ENCODE measurements at regions not wholly inside any gene's neighbourhood (a gene's known extent, or its start where the extent isn't known, plus 50 kb on each side); places are given as distances from the start of the nearest gene placed in this dataset.
"Not testable (repeated sequence)": the region's sequence is repeated elsewhere in the genome, so short reads cannot be mapped to it uniquely, and the experiment has no call there.

DNA sequence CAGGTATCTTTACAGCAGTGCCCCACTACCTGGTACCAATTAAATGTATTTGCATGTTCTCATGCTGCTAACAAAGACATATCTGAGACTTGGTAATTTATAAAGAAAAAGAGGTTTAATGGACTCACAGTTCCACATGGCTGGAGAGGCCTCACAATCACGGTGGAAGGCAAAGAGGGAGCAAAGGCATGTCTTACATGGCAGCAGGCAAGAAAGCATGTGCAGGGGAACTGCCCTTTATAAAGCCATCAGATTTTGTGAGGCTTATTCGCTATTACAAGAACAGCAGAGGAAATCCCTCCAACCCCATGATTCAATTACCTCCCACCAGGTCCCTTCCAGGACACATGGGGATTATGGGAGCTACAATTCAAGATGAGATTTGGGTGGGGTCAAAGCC is 512.1 kb upstream of the ADGRB3 start:
- TF ChIP-seq POLR2A (IDR thresholded peaks at IDR 0.05; ENCODE audit: low read depth, low read length); POLR2AphosphoS5 (IDR thresholded peaks at IDR 0.05; ENCODE audit: insufficient read depth, low read depth, low read length); EZH2 (IDR thresholded peaks at IDR 0.05; ENCODE audit: borderline replicate concordance, low read depth, low read length, severe bottlenecking); FOS (IDR thresholded peaks at IDR 0.05; ENCODE audit: borderline replicate concordance, insufficient read depth, low read length); MYC (IDR thresholded peaks at IDR 0.05; ENCODE audit: low read depth, low read length); JUN (IDR thresholded peaks at IDR 0.05; ENCODE audit: borderline replicate concordance, insufficient read depth, insufficient read length, low read depth): not testable (repeated sequence)
- TF ChIP-seq, protein P1, sequence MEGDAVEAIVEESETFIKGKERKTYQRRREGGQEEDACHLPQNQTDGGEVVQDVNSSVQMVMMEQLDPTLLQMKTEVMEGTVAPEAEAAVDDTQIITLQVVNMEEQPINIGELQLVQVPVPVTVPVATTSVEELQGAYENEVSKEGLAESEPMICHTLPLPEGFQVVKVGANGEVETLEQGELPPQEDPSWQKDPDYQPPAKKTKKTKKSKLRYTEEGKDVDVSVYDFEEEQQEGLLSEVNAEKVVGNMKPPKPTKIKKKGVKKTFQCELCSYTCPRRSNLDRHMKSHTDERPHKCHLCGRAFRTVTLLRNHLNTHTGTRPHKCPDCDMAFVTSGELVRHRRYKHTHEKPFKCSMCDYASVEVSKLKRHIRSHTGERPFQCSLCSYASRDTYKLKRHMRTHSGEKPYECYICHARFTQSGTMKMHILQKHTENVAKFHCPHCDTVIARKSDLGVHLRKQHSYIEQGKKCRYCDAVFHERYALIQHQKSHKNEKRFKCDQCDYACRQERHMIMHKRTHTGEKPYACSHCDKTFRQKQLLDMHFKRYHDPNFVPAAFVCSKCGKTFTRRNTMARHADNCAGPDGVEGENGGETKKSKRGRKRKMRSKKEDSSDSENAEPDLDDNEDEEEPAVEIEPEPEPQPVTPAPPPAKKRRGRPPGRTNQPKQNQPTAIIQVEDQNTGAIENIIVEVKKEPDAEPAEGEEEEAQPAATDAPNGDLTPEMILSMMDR (IDR thresholded peaks at IDR 0.05; ENCODE audit: extremely low read depth in 1 of 2, insufficient read depth in 1 of 2, low read depth in 1 of 2, low read length in 2 of 2) = not testable (repeated sequence)
- TF ChIP-seq, protein P2, sequence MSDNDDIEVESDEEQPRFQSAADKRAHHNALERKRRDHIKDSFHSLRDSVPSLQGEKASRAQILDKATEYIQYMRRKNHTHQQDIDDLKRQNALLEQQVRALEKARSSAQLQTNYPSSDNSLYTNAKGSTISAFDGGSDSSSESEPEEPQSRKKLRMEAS (IDR thresholded peaks at IDR 0.05; ENCODE audit: insufficient read depth, insufficient read length) = not testable (repeated sequence)

Measured in endothelial cell of umbilical vein (primary cell).